D721Med (cell line): ENCODE measurements at regions not wholly inside any gene's neighbourhood (a gene's known extent, or its start where the extent isn't known, plus 50 kb on each side); places are given as distances from the start of the nearest gene placed in this dataset.

Experiments used
- DNase-seq: peaks from one replicate; pipeline ENCODE4 v3.0.0; 2011; ENCODE audit warnings: low spot score; ENCODE audit not compliant: insufficient read length
- FAIRE-seq: peaks from 2 replicates; lab custom pipeline; 2011; peaks lifted over from hg19 to GRCh38; lab: Jason Lieb, UNC
- TF ChIP-seq, protein P1 (sequence below): IDR thresholded peaks from 2 replicates; pipeline ENCODE4 v1.5.1; 2012; ENCODE audit warnings: mild to moderate bottlenecking, control low read depth; ENCODE audit not compliant: insufficient read depth; ENCODE audit errors: missing control alignments

DNA sequence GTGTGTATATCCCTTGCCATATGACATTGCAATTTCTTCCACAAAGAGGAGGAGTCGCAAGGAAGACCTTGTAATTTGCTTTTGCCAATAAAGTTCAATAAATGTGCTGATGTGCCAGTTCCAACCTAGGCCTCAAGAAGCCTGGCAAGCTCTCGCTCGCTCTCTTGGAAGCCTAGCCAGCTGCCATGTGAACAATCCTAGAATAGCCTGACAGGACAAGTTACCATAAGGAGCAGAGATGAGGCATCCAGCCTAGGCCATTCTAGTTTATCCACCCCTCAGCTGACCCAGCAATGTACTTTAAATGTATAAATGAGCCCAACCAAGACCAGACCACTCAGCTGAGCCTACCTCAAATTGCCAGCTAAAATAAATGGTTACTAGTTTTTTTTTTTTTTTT is 145.7 kb upstream of the QRFPR start:
- no peak for FAIRE-seq
- no peak for DNase-seq
- TF ChIP-seq, protein P1, sequence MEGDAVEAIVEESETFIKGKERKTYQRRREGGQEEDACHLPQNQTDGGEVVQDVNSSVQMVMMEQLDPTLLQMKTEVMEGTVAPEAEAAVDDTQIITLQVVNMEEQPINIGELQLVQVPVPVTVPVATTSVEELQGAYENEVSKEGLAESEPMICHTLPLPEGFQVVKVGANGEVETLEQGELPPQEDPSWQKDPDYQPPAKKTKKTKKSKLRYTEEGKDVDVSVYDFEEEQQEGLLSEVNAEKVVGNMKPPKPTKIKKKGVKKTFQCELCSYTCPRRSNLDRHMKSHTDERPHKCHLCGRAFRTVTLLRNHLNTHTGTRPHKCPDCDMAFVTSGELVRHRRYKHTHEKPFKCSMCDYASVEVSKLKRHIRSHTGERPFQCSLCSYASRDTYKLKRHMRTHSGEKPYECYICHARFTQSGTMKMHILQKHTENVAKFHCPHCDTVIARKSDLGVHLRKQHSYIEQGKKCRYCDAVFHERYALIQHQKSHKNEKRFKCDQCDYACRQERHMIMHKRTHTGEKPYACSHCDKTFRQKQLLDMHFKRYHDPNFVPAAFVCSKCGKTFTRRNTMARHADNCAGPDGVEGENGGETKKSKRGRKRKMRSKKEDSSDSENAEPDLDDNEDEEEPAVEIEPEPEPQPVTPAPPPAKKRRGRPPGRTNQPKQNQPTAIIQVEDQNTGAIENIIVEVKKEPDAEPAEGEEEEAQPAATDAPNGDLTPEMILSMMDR = no peak

DNA sequence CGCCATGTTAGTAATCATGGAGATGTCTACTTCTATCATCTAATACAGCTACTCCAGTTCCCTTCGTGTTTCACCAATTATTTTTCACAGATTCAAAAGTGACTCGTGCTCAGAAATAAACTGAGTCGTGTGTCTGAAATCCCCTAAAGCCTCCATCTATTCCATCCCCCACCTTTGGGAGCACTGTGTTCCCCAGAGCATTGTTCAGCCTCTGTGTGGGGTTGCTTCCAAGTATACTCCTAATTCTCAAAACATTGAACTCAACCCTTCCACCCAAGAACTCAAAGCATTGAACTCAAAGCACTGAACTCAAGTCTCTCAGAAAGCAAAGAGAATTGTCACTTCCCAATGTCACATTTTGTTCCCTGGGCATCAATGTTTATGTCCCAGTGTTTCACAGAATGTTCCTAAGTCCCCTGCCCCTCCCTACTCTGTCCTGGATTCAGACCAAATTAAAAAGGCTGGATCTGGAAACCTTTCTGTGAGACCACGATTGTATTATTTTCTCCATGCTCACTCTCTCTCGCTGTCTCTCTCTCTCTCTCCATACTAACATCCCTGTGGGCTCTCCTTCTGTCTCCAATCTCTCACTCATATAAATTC is 138.5 kb upstream of the QRFPR start:
- DNase-seq (no peak), FAIRE-seq (no peak)
- TF ChIP-seq, protein P1 = no peak

DNA sequence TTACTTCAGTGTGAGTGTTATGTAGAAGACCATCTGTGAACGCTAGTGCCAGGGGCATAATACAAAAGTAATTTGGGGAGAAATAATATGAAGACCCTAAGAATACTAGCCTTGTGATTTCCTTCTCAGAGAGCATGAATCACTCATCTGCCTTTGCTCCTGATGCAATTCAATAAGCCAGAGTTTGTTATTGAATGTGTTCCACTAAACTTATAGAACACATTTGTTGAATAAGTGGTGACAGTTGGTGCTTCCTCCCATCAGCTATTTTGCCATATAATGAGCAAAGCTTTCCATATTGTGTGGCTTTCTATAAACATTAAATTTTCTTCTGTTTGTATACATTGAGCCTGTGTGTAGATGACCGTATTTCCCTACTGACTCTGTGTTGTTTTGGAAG is 136.4 kb upstream of the QRFPR start:
- DNase-seq (no peak), FAIRE-seq (no peak)
- TF ChIP-seq, protein P1 = no peak

DNA sequence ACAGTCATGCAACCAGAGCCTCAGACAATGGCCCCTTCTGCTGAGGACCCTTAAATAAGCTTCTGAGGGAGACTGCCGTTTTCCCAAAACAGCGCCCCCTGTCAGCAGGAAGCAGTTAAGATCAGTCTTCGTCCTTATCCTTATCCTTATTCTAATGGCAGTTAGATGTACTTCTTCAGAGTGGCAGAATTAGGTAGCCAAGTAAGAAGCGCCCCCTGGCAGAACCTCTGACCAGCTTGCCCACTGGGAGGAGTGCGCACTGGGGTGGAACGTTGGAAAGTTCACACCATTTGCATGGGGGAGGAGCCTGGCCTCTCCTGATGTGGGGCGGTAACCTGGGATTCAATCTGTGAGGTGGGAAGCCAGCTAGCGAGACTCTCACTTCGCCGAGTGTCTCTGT is 133.6 kb upstream of the QRFPR start:
- no peak for DNase-seq
- no peak for FAIRE-seq
- TF ChIP-seq, protein P1 = no peak

DNA sequence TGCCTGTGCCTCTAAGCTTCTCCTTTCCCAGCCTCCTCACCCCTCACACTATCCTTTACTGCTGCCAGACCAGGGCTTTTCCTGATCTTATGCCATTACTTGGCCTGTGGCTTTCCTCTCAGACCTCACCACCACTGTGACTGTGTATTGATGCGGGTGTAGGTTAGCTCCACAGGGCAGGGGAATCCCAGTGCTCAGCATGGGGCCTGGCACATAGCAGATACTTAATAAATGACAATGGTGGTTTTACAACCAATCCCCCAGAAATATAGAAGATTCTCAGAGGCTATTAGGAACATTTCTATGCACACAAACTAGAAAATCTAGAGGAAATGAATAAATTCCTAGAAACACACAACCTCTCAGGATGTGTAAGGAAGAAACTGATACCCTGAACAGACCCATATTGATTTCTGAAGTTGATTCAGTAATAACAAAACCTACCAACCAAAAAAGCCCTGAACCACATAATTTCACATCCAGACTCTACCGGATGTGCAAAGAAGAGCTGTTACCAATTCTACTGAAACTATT is 129.6 kb upstream of the QRFPR start:
- FAIRE-seq (no peak), DNase-seq (no peak)
- TF ChIP-seq, protein P1 = no peak

DNA sequence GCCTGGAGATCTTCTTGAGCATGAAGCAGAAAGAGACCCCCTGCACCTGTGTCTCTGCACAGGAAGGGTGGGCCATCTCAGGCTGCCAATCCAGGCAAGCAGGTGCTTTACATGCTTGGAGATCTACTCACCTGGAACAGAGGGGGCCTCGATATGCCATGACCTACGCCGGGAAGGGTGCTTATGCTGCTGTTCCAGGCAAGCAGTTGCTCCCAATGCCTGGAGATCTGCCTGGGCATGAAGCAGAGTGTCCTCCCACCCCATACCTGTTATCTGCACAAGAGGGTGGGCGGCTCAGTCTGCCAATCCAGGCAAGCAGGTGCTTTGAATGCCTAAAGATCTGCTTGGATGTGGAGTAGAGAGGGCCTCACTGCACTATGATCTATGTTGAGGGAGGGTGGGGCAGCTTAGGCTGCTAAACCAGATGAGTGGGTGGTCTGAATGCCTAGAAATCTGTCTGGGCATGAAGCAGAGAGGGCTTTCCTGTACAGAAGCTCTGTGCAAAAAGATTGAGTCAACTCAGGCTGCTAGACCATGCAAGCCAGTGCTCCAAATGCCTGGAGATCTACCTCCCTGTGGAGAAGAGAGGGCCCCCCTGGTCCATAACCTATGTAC is 104.5 kb upstream of the QRFPR start:
- no peak for DNase-seq
- TF ChIP-seq, protein P1 = no peak
- FAIRE-seq = no peak

DNA sequence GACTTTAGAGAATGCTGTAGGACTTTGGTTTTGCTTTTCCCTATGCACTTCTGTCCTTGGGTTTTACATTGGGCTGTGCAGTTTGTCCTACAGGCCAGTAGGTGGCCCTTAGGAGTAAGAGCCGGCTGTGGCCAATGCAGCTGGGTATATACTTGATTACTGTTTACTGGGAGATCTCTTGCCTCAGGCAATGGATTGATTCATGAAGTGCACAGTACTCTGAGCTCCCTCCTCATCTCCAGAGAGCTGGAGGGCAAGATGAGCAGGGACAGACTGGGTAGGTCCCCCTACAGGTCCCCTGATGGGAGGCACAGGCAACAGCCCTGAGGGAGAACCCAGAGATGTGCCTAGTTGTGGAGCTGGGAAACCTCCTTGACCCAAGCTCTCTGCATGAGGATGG is 103.8 kb upstream of the QRFPR start:
- TF ChIP-seq, protein P1 = peak; percentile 68
- DNase-seq = no peak
- no peak for FAIRE-seq
